Panc1 (cell line): ENCODE measurements at regions not wholly inside any gene's neighbourhood (a gene's known extent, or its start where the extent isn't known, plus 50 kb on each side); places are given as distances from the start of the nearest gene placed in this dataset.

Experiments
- ATAC-seq: fragments of 200-7000 bp; cut with Tn5 transposase; 2 replicates; pipeline ENCODE4 v1.9.1; 2020; ENCODE audit warnings: mild to moderate bottlenecking, moderate library complexity
- BruUV-seq: library from RNA; stranded (reverse); fragments of 400-500 nt; replicated peaks from 2 replicates; lab custom pipeline; 2021; lab: Mats Ljungman, UMichigan
- CTCF ChIA-PET: fragments of 300-600 bp; sonication (Branson Sonifier 250); formaldehyde crosslinking; loops from one replicate; lab custom pipeline; 2022; ENCODE audit warnings: antibody characterized with exemption; lab: Charles Lee
- POLR2A ChIA-PET: fragments of 300-600 bp; sonication (Branson Sonifier 250); formaldehyde crosslinking; loops from one replicate; lab custom pipeline; 2022; ENCODE audit warnings: antibody characterized with exemption; lab: Charles Lee
- DNase-seq: peaks from one replicate; pipeline ENCODE4 v3.0.0-alpha.2; 2010; ENCODE audit warnings: low read depth, low spot score
- H3K27ac ChIP-seq: 2 replicates; pipeline ENCODE4 v1.5.1; 2011; ENCODE audit warnings: mild to moderate bottlenecking, low read length, inconsistent platforms
- H3K27me3 ChIP-seq: fragments of 200-500 bp; sonication (Bioruptor generic); 2 replicates; pipeline ENCODE4 v1.6.0; 2014; ENCODE audit warnings: low read length, inconsistent platforms; ENCODE audit not compliant: control insufficient read depth, insufficient read depth
- H3K36me3 ChIP-seq: fragments of 200-500 bp; sonication (Bioruptor generic); 2 replicates; pipeline ENCODE4 v1.5.1; 2014; ENCODE audit warnings: inconsistent platforms, mild to moderate bottlenecking, low read length, moderate library complexity; ENCODE audit not compliant: control insufficient read depth, insufficient read depth
- H3K4me1 ChIP-seq: 2 replicates; pipeline ENCODE4 v1.5.1; 2011; ENCODE audit warnings: inconsistent platforms, mild to moderate bottlenecking, low read length, moderate library complexity; ENCODE audit not compliant: control insufficient read depth, insufficient read depth
- H3K4me3 ChIP-seq, 2 experiments: 2 replicates each; pipeline ENCODE4 v1.5.1; 2011 to 2012; ENCODE audit warnings: low read depth in 2 of 2, low read length in 2 of 2, mild to moderate bottlenecking in 2 of 2, inconsistent platforms in 1 of 2, moderate library complexity in 1 of 2
- H3K9me3 ChIP-seq: fragments of 200-500 bp; sonication (Bioruptor generic); 2 replicates; pipeline ENCODE4 v1.5.1; 2014; ENCODE audit warnings: low read depth, mild to moderate bottlenecking, inconsistent platforms, low read length, moderate library complexity; ENCODE audit not compliant: control insufficient read depth, insufficient read depth
- POLR2AphosphoS5 ChIP-seq: IDR thresholded peaks from 2 replicates; pipeline ENCODE4 v1.6.1; 2012; ENCODE audit warnings: mild to moderate bottlenecking, low read depth, low read length, moderate library complexity
- REST ChIP-seq, 2 experiments: IDR thresholded peaks; 2 replicates each; pipeline ENCODE4 v1.6.1; 2011 to 2012; ENCODE audit warnings: low read depth in 2 of 2, control low read depth in 1 of 2, low read length in 1 of 2, mild to moderate bottlenecking in 1 of 2, moderate library complexity in 1 of 2; ENCODE audit not compliant: insufficient read depth in 1 of 2
- SIN3A ChIP-seq: IDR thresholded peaks from 2 replicates; pipeline ENCODE4 v1.6.1; 2012; ENCODE audit warnings: low read depth, mild to moderate bottlenecking, low read length, moderate library complexity, borderline replicate concordance; ENCODE audit not compliant: insufficient read depth
- TCF7L2 ChIP-seq: IDR thresholded peaks from 2 replicates; pipeline ENCODE4 v1.6.1; 2011; ENCODE audit warnings: mild to moderate bottlenecking, low read depth, low read length, inconsistent platforms
- in situ Hi-C: cut with HindIII; loops from 2 replicates; pipeline ENCODE4 v1.10.0; 2016; ENCODE audit warnings: low sequenced_read_pairs, low pct_unique_long_range_greater_than_20kb
- intact Hi-C: fragments of 100-400 bp; cut with micrococcal nuclease; formaldehyde crosslinking; loops from one replicate; pipeline ENCODE4 v1.10.0; 2022; ENCODE audit not compliant: unreplicated experiment
- TF ChIP-seq, protein P1 (sequence below): fragments of 450-650 bp; IDR thresholded peaks from 2 replicates; pipeline ENCODE4 v1.5.1; 2017; ENCODE audit warnings: mild to moderate bottlenecking

- no peaks in the 10 kb centered on the region for H3K4me1 ChIP-seq
- H3K36me3 ChIP-seq = no peaks in the 10 kb centered on the region
- no peaks in the 10 kb centered on the region for H3K9me3 ChIP-seq
- H3K27me3 ChIP-seq = no peaks in the 10 kb centered on the region
- BruUV-seq = no TSS peak
- ChIA-PET POLR2A (no interaction called here), CTCF (no interaction called here)
- ATAC-seq (no peak), DNase-seq (no peak)
- H3K27ac ChIP-seq = no peak overlapping the region
- intact Hi-C loops (no loop called here), in situ Hi-C loops (no loop called here)
- H3K4me3 ChIP-seq = no peak overlapping the region
- TF ChIP-seq POLR2AphosphoS5 (no peak), REST (IDR thresholded peaks at IDR 0.05; ENCODE audit: insufficient read depth in 1 of 2, low read depth in 2 of 2, low read length in 1 of 2) (no peak), TCF7L2 (no peak), SIN3A (no peak)
- TF ChIP-seq, protein P1, sequence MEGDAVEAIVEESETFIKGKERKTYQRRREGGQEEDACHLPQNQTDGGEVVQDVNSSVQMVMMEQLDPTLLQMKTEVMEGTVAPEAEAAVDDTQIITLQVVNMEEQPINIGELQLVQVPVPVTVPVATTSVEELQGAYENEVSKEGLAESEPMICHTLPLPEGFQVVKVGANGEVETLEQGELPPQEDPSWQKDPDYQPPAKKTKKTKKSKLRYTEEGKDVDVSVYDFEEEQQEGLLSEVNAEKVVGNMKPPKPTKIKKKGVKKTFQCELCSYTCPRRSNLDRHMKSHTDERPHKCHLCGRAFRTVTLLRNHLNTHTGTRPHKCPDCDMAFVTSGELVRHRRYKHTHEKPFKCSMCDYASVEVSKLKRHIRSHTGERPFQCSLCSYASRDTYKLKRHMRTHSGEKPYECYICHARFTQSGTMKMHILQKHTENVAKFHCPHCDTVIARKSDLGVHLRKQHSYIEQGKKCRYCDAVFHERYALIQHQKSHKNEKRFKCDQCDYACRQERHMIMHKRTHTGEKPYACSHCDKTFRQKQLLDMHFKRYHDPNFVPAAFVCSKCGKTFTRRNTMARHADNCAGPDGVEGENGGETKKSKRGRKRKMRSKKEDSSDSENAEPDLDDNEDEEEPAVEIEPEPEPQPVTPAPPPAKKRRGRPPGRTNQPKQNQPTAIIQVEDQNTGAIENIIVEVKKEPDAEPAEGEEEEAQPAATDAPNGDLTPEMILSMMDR = no peak
These were observed 412.8 kb upstream of the MGAT4C start for GRCh38 chr12:86669010-86669409.

DNA sequence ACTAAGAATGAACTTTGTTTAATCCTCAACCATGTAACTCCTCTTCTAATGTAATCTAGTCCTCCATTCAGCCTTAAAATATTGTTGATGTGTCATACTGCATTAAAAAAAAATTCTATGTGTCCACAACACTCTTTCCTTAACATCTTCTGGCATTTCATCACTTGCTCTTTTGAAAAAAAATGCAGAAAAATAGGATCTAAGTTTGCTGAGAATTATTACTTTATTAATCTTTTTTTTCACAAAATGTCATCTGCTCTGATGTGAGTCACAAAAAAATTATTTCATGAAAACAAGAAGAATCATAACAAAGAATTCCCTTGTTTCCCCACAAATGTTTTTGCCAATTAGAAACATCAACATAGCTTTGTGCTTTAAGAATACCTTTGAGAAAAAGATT, 410.1 kb upstream of the MGAT4C start:
- BruUV-seq = no TSS peak
- no peak overlapping the region for H3K27ac ChIP-seq
- H3K4me1 ChIP-seq = no peaks in the 10 kb centered on the region
- in situ Hi-C loops (no loop called here), intact Hi-C loops (no loop called here)
- no peaks in the 10 kb centered on the region for H3K36me3 ChIP-seq
- CTCF ChIA-PET = no interaction called here
- POLR2A ChIA-PET = no interaction called here
- ATAC-seq = no peak
- TF ChIP-seq REST (IDR thresholded peaks at IDR 0.05; ENCODE audit: insufficient read depth in 1 of 2, low read depth in 2 of 2, low read length in 1 of 2) = no peak
- TF ChIP-seq SIN3A = no peak
- no peak for TF ChIP-seq POLR2AphosphoS5
- TF ChIP-seq, protein P1 = no peak
- no peaks in the 10 kb centered on the region; the same call in 1 of the 2 replicates for H3K9me3 ChIP-seq
- no peaks in the 10 kb centered on the region for H3K27me3 ChIP-seq
- no peak overlapping the region for H3K4me3 ChIP-seq
- no peak for DNase-seq
